GM12878 (cell line): ENCODE measurements at regions not wholly inside any gene's neighbourhood (a gene's known extent, or its start where the extent isn't known, plus 50 kb on each side); places are given as distances from the start of the nearest gene placed in this dataset.

Experiments used
- ATAC-seq: fragments of 200-7000 bp; cut with Tn5 transposase; 3 replicates; pipeline ENCODE4 v1.9.1; 2020; ENCODE audit warnings: mild to moderate bottlenecking, moderate library complexity
- BruUV-seq: library from RNA; stranded (reverse); fragments of 400-500 nt; replicated peaks from 2 replicates; lab custom pipeline; 2021; lab: Mats Ljungman, UMichigan
- CTCF ChIA-PET: fragments of 300-600 bp; sonication (Branson Sonifier 250); formaldehyde crosslinking; extraction: SDS; loops from one replicate; lab custom pipeline; 2021; ENCODE audit warnings: inconsistent platforms; lab: Yijun Ruan, JAX
- POLR2A ChIA-PET: fragments of 350-600 bp; formaldehyde crosslinking; extraction: SDS; loops from one replicate; lab custom pipeline; 2021; ENCODE audit warnings: inconsistent platforms; lab: Charles Lee
- RAD21 ChIA-PET: fragments of 300-600 bp; sonication (Branson Sonifier 250); formaldehyde crosslinking; loops from one replicate; lab custom pipeline; 2023; ENCODE audit warnings: antibody characterized with exemption; ENCODE audit not compliant: unreplicated experiment; lab: Charles Lee
- SMC1A ChIA-PET: fragments of 300-600 bp; sonication (Branson Sonifier 250); formaldehyde crosslinking; loops from one replicate; lab custom pipeline; 2023; ENCODE audit not compliant: unreplicated experiment, uncharacterized antibody; lab: Charles Lee
- DNase-seq: peaks from one replicate; pipeline ENCODE4 v3.0.0-alpha.2; 2011; ENCODE audit warnings: low read depth, low spot score
- FAIRE-seq: peaks from 3 replicates; lab custom pipeline; 2011; peaks lifted over from hg19 to GRCh38; lab: Jason Lieb, UNC
- H2AFZ ChIP-seq: 2 replicates; pipeline ENCODE4 v1.6.0; 2011; ENCODE audit warnings: low read depth, low read length, control low read depth; ENCODE audit not compliant: control insufficient read depth
- H3K27ac ChIP-seq: 2 replicates; pipeline ENCODE4 v1.5.1; 2011; ENCODE audit warnings: control low read depth; ENCODE audit not compliant: control insufficient read depth, insufficient read depth
- H3K27me3 ChIP-seq, 2 experiments: replicated peaks in 1 of 2; 2 replicates each; pipeline versions ENCODE4 v1.6.0 to v1.6.1; 2011; ENCODE audit warnings: low read length in 1 of 2; ENCODE audit not compliant: control insufficient read depth in 2 of 2, insufficient read depth in 2 of 2
- H3K36me3 ChIP-seq, 2 experiments: 2 replicates each; pipeline ENCODE4 v1.5.1; 2011; ENCODE audit warnings: low read length in 1 of 2; ENCODE audit not compliant: control insufficient read depth in 2 of 2, insufficient read depth in 2 of 2
- H3K4me1 ChIP-seq: 2 replicates; pipeline ENCODE4 v1.6.1; 2011; ENCODE audit warnings: mild to moderate bottlenecking, low read length, moderate library complexity, mixed read lengths; ENCODE audit not compliant: control insufficient read depth, insufficient read depth
- H3K4me2 ChIP-seq: 2 replicates; pipeline ENCODE4 v1.6.0; 2011; ENCODE audit warnings: control low read depth; ENCODE audit not compliant: control insufficient read depth, insufficient read depth
- H3K4me3 ChIP-seq: fragments of 200-600 bp; sonication (generic); 2 replicates; pipeline ENCODE4 v1.5.1; 2016
- H3K79me2 ChIP-seq: 2 replicates; pipeline ENCODE4 v1.6.0; 2011; ENCODE audit warnings: low read length; ENCODE audit not compliant: control insufficient read depth, insufficient read depth
- H3K9ac ChIP-seq: 2 replicates; pipeline ENCODE4 v1.8.0; 2011; ENCODE audit warnings: low read length, control low read depth, mixed read lengths; ENCODE audit not compliant: control insufficient read depth, insufficient read depth
- H3K9me3 ChIP-seq: replicated peaks from 3 replicates; pipeline ENCODE4 v1.5.1; 2011; ENCODE audit warnings: mild to moderate bottlenecking, low read length; ENCODE audit not compliant: control insufficient read depth, insufficient read depth
- H4K20me1 ChIP-seq: 2 replicates; pipeline ENCODE4 v1.6.0; 2011; ENCODE audit not compliant: control insufficient read depth, insufficient read depth
- CHD2 ChIP-seq: IDR thresholded peaks from 2 replicates; pipeline ENCODE4 v1.6.1; 2011; ENCODE audit warnings: low read depth, low read length, improper control_type of control experiment, borderline replicate concordance
- EED ChIP-seq: sonication (generic); IDR thresholded peaks from 2 replicates; pipeline ENCODE4 v1.6.1; 2016; ENCODE audit warnings: antibody characterized with exemption, low read depth
- HCFC1 ChIP-seq: fragments of 150-350 bp; IDR thresholded peaks from 2 replicates; pipeline ENCODE4 v1.6.1; 2014; ENCODE audit warnings: low read length
- HDGF ChIP-seq: fragments of 450-650 bp; IDR thresholded peaks from 2 replicates; pipeline ENCODE4 v1.6.1; 2016; ENCODE audit warnings: antibody characterized with exemption
- KLF5 ChIP-seq: fragments of 450-650 bp; IDR thresholded peaks from 2 replicates; pipeline ENCODE4 v1.6.1; 2014; ENCODE audit warnings: mild to moderate bottlenecking; ENCODE audit not compliant: partially characterized antibody
- LARP7 ChIP-seq: fragments of 450-650 bp; IDR thresholded peaks from 2 replicates; pipeline ENCODE4 v1.6.1; 2017; ENCODE audit warnings: mild to moderate bottlenecking
- MYC ChIP-seq: IDR thresholded peaks from 2 replicates; pipeline ENCODE4 v1.6.1; 2011; ENCODE audit warnings: mild to moderate bottlenecking, low read length, moderate library complexity, inconsistent platforms; ENCODE audit not compliant: insufficient read depth, insufficient replicate concordance, insufficient read length, severe bottlenecking
- RB1 ChIP-seq: fragments of 450-650 bp; formaldehyde crosslinking; IDR thresholded peaks from 2 replicates; pipeline ENCODE4 v1.6.1; 2017; ENCODE audit warnings: mild to moderate bottlenecking, borderline replicate concordance
- RBBP5 ChIP-seq: fragments of 200-600 bp; sonication (generic); conservative IDR thresholded peaks from 2 replicates; pipeline ENCODE4 v1.6.1; 2016
- WGBS: methylation state at CpG from one replicate; pipeline ENCODE4 v1.1.6; 2016; ENCODE audit warnings: low lambda C conversion rate; ENCODE audit not compliant: insufficient replicate concordance, insufficient coverage; ENCODE audit errors: missing lambda C conversion rate; 5-methylcytosine and 5-hydroxymethylcytosine counted together
- in situ Hi-C: fragments of 300-500 bp; cut with MboI; formaldehyde crosslinking; loops from 9 replicates; pipeline ENCODE4 v1.14.3; 2018; ENCODE audit warnings: mixed read lengths
- intact Hi-C: fragments of 100-400 bp; cut with micrococcal nuclease; formaldehyde crosslinking; loops from one replicate; pipeline ENCODE4 v1.14.2; 2022; ENCODE audit not compliant: unreplicated experiment
- TF ChIP-seq, protein P1 (sequence below), 3 experiments: IDR thresholded peaks in 2 of 3; conservative IDR thresholded peaks in 1 of 3; 2 replicates each; pipeline ENCODE4 v1.5.1; 2011; ENCODE audit warnings: low read depth in 3 of 3, low read length in 3 of 3, mild to moderate bottlenecking in 3 of 3, control low read depth in 2 of 3, moderate library complexity in 2 of 3, inconsistent platforms in 1 of 3, mixed read lengths in 1 of 3; ENCODE audit not compliant: control insufficient read depth in 2 of 3, insufficient read depth in 1 of 3; ENCODE audit errors: extremely low read depth in 1 of 3
- TF ChIP-seq, protein P2 (sequence below): fragments of 450-650 bp; IDR thresholded peaks from 2 replicates; pipeline ENCODE4 v1.6.1; 2014; ENCODE audit warnings: mild to moderate bottlenecking
- TF ChIP-seq, protein P3 (sequence below): IDR thresholded peaks from 2 replicates; pipeline ENCODE4 v1.6.1; 2011; ENCODE audit warnings: mild to moderate bottlenecking, low read depth, low read length, moderate library complexity; ENCODE audit not compliant: insufficient replicate concordance
- TF ChIP-seq, protein P4 (sequence below): IDR thresholded peaks from 2 replicates; pipeline ENCODE4 v1.6.1; 2011; ENCODE audit warnings: borderline replicate concordance, low read depth, mild to moderate bottlenecking, moderate library complexity, low read length; ENCODE audit not compliant: insufficient read depth, poor library complexity, severe bottlenecking
- TF ChIP-seq, protein P5 (sequence below): IDR thresholded peaks from 2 replicates; pipeline ENCODE4 v1.6.1; 2011; ENCODE audit warnings: low read depth, mild to moderate bottlenecking, low read length, moderate library complexity, borderline replicate concordance; ENCODE audit errors: extremely low read depth

DNA sequence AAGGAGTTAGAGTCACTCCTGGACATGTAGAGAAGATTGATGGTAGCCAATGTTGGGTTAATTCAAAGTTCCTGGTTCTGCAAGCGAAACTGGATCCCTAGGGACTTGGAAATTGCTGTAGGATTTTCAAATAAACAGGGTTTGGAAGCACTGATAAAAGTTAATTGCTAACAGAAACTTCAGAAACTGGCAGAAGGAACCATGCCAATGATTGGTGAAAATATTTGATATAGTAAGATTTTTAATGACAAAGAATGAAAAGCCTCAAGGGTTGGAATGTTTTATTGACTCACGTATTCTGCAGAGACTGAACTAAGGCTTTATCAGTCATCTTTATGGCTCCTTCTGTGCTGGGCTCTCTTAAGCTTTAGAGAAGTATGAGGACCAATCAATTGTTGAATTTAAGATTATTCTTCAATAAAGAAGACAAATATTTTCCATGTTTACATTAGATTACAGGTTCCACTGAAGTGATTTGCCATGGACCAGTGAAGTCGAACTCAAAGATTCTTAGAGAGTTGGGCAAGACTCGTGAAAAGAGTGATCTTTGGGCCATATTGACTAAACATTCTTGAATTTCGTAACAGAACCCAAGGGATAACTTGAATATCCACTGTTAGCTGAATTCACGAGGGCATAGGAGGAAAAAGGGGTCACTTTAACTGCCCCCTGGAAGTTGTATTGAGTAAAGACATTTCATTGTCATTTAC is 371.4 kb downstream of the HDGFL1 start (continued):
- TF ChIP-seq, protein P1, sequence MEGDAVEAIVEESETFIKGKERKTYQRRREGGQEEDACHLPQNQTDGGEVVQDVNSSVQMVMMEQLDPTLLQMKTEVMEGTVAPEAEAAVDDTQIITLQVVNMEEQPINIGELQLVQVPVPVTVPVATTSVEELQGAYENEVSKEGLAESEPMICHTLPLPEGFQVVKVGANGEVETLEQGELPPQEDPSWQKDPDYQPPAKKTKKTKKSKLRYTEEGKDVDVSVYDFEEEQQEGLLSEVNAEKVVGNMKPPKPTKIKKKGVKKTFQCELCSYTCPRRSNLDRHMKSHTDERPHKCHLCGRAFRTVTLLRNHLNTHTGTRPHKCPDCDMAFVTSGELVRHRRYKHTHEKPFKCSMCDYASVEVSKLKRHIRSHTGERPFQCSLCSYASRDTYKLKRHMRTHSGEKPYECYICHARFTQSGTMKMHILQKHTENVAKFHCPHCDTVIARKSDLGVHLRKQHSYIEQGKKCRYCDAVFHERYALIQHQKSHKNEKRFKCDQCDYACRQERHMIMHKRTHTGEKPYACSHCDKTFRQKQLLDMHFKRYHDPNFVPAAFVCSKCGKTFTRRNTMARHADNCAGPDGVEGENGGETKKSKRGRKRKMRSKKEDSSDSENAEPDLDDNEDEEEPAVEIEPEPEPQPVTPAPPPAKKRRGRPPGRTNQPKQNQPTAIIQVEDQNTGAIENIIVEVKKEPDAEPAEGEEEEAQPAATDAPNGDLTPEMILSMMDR (IDR thresholded peaks at IDR 0.05 in 2 of 3, conservative IDR thresholded peaks at IDR 0.05 in 1 of 3; ENCODE audit: control insufficient read depth in 2 of 3, extremely low read depth in 1 of 3, insufficient read depth in 1 of 3, low read depth in 3 of 3, low read length in 3 of 3): no peak
- TF ChIP-seq, protein P2, sequence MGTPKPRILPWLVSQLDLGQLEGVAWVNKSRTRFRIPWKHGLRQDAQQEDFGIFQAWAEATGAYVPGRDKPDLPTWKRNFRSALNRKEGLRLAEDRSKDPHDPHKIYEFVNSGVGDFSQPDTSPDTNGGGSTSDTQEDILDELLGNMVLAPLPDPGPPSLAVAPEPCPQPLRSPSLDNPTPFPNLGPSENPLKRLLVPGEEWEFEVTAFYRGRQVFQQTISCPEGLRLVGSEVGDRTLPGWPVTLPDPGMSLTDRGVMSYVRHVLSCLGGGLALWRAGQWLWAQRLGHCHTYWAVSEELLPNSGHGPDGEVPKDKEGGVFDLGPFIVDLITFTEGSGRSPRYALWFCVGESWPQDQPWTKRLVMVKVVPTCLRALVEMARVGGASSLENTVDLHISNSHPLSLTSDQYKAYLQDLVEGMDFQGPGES: no peak
- TF ChIP-seq, protein P3, sequence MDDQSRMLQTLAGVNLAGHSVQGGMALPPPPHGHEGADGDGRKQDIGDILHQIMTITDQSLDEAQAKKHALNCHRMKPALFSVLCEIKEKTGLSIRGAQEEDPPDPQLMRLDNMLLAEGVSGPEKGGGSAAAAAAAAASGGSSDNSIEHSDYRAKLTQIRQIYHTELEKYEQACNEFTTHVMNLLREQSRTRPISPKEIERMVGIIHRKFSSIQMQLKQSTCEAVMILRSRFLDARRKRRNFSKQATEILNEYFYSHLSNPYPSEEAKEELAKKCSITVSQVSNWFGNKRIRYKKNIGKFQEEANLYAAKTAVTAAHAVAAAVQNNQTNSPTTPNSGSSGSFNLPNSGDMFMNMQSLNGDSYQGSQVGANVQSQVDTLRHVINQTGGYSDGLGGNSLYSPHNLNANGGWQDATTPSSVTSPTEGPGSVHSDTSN: no peak
- TF ChIP-seq RBBP5 (no peak), CHD2 (no peak)

DNA sequence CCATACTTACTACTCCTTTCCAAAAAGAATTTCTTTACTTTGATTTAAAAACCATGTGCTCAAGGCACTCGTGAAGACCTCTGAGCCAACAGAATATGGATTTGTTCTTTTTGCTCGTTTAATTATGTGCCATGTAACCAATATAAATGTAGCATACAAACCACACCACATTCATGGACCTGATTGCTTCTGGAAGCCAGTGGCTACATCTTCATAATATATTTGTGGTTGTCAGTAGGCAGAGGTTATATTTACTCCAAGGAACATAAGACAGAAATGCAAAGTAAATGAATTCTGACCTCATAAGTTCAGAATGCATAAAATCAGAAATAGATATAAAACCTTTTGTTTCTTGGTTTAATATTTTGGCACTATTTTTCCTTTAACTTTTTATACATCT is 373.0 kb downstream of the HDGFL1 start:
- no peak for FAIRE-seq
- SMC1A ChIA-PET: no interaction called here
- no peak for ATAC-seq

More for the DNA sequence above, 373.0 kb downstream of the HDGFL1 start:
- BruUV-seq: no TSS peak
- Histone ChIP-seq H3K9ac (no peak overlapping the region), H3K4me2 (no peak overlapping the region), H2AFZ (no peak overlapping the region), H3K4me3 (no peak overlapping the region), H4K20me1 (no peaks in the 10 kb centered on the region), H3K4me1 (no peaks in the 10 kb centered on the region), H3K9me3 (no peaks in the 10 kb centered on the region), H3K36me3 (no peaks in the 10 kb centered on the region), H3K27ac (no peak overlapping the region), H3K27me3 (no peaks in the 10 kb centered on the region), H3K79me2 (no peaks in the 10 kb centered on the region)
- intact Hi-C loops: no loop called here
- ChIA-PET CTCF (no interaction called here), POLR2A (no interaction called here), RAD21 (no interaction called here)
- 0% methylated on average over 2 of the region's 2 CpGs for WGBS
- no peak for DNase-seq
- in situ Hi-C loops: no loop called here
- TF ChIP-seq HDGF (no peak), LARP7 (no peak), MYC (no peak), RB1 (no peak), EED (no peak), KLF5 (no peak), HCFC1 (no peak)
- TF ChIP-seq, protein P4, sequence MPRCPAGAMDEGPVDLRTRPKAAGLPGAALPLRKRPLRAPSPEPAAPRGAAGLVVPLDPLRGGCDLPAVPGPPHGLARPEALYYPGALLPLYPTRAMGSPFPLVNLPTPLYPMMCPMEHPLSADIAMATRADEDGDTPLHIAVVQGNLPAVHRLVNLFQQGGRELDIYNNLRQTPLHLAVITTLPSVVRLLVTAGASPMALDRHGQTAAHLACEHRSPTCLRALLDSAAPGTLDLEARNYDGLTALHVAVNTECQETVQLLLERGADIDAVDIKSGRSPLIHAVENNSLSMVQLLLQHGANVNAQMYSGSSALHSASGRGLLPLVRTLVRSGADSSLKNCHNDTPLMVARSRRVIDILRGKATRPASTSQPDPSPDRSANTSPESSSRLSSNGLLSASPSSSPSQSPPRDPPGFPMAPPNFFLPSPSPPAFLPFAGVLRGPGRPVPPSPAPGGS: no peak
- TF ChIP-seq, protein P5, sequence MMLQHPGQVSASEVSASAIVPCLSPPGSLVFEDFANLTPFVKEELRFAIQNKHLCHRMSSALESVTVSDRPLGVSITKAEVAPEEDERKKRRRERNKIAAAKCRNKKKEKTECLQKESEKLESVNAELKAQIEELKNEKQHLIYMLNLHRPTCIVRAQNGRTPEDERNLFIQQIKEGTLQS: no peak
